DND-41 (cell line): ENCODE measurements at regions not wholly inside any gene's neighbourhood (a gene's known extent, or its start where the extent isn't known, plus 50 kb on each side); places are given as distances from the start of the nearest gene placed in this dataset.
A peak's percentile ranks its signal among the peaks of the same experiment; 100 is the strongest.
"Not testable (repeated sequence)": the region's sequence is repeated elsewhere in the genome, so short reads cannot be mapped to it uniquely, and the experiment has no call there.

ENCODE experiments used
- ATAC-seq: fragments of 200-7000 bp; cut with Tn5 transposase; 3 replicates; pipeline ENCODE4 v1.9.1; 2021; ENCODE audit warnings: low read depth; ENCODE audit not compliant: insufficient read depth
- DNase-seq: peaks from one replicate; pipeline ENCODE4 v3.0.0-alpha.2; 2020
- H2AFZ ChIP-seq: 2 replicates; pipeline ENCODE4 v1.6.0; 2012; ENCODE audit warnings: low read depth, low read length
- H3K27ac ChIP-seq: 2 replicates; pipeline ENCODE4 v1.5.1; 2012; ENCODE audit warnings: low read length, inconsistent platforms
- H3K27me3 ChIP-seq: fragments of 200-600 bp; sonication (generic); 2 replicates; pipeline ENCODE4 v1.6.0; 2012; ENCODE audit warnings: low read length, mild to moderate bottlenecking, inconsistent platforms; ENCODE audit not compliant: insufficient read depth, poor library complexity
- H3K36me3 ChIP-seq: 2 replicates; pipeline ENCODE4 v1.5.1; 2012; ENCODE audit warnings: low read length, inconsistent platforms; ENCODE audit not compliant: insufficient read depth
- H3K4me1 ChIP-seq: 2 replicates; pipeline ENCODE4 v1.5.1; 2012; ENCODE audit warnings: mild to moderate bottlenecking, low read length; ENCODE audit not compliant: insufficient read depth
- H3K4me2 ChIP-seq: 2 replicates; pipeline ENCODE4 v1.6.0; 2012; ENCODE audit warnings: mild to moderate bottlenecking, moderate library complexity, low read length, inconsistent platforms; ENCODE audit not compliant: insufficient read depth
- H3K4me3 ChIP-seq, 2 experiments: fragments of 200-600 bp in 1 of 2; shearing (Covaris generic) in 1 of 2; 2 replicates each; pipeline ENCODE4 v1.5.1; 2012 to 2016; ENCODE audit warnings: inconsistent platforms in 2 of 2, low read length in 2 of 2, mild to moderate bottlenecking in 2 of 2, low read depth in 1 of 2, moderate library complexity in 1 of 2
- H3K79me2 ChIP-seq: 2 replicates; pipeline ENCODE4 v1.6.0; 2012; ENCODE audit warnings: low read length, inconsistent platforms; ENCODE audit not compliant: insufficient read depth
- H3K9ac ChIP-seq: 2 replicates; pipeline ENCODE4 v1.6.0; 2012; ENCODE audit warnings: low read depth, mild to moderate bottlenecking, inconsistent platforms, low read length, moderate library complexity
- H3K9me3 ChIP-seq: 2 replicates; pipeline ENCODE4 v1.5.1; 2012; ENCODE audit warnings: low read length, moderate library complexity, mild to moderate bottlenecking, inconsistent platforms; ENCODE audit not compliant: insufficient read depth, severe bottlenecking
- H4K20me1 ChIP-seq: 2 replicates; pipeline ENCODE4 v1.6.0; 2012; ENCODE audit warnings: low read length; ENCODE audit not compliant: insufficient read depth
- CTCF ChIP-seq: IDR thresholded peaks from 2 replicates; pipeline ENCODE4 v1.5.1; 2012; ENCODE audit warnings: borderline replicate concordance, low read length, moderate library complexity, mild to moderate bottlenecking; ENCODE audit not compliant: poor library complexity, severe bottlenecking; ENCODE audit errors: extremely low read depth
- EZH2 ChIP-seq: IDR thresholded peaks from 3 replicates; pipeline ENCODE4 v1.6.1; 2012; ENCODE audit warnings: borderline replicate concordance, low read depth, mild to moderate bottlenecking, moderate library complexity, low read length, inconsistent platforms; ENCODE audit not compliant: severe bottlenecking

GRCh38 chr3:75272691-75273090 lies 391.4 kb upstream of the FRG2C start:
- no peak overlapping the region for H3K4me3 ChIP-seq
- no peaks in the 10 kb centered on the region for H3K9me3 ChIP-seq
- no peak overlapping the region for H3K9ac ChIP-seq
- H3K27ac ChIP-seq = no peak overlapping the region
- no peak for TF ChIP-seq CTCF
- no peak for TF ChIP-seq EZH2
- no peak overlapping the region for H2AFZ ChIP-seq
- H3K27me3 ChIP-seq = no peaks in the 10 kb centered on the region
- H3K4me2 ChIP-seq = no peak overlapping the region
- ATAC-seq (no peak), DNase-seq (no peak)
- H3K36me3 ChIP-seq = no peaks in the 10 kb centered on the region
- no peaks in the 10 kb centered on the region for H3K4me1 ChIP-seq
- no peaks in the 10 kb centered on the region for H3K79me2 ChIP-seq
- H4K20me1 ChIP-seq = no peaks in the 10 kb centered on the region

- not testable (repeated sequence) for H3K9me3 ChIP-seq, H3K27me3 ChIP-seq, H3K4me2 ChIP-seq, H4K20me1 ChIP-seq, H3K79me2 ChIP-seq, H2AFZ ChIP-seq, H3K9ac ChIP-seq, H3K4me1 ChIP-seq, ATAC-seq, H3K4me3 ChIP-seq, H3K36me3 ChIP-seq, DNase-seq, H3K27ac ChIP-seq
Observed at GRCh38 chr3:75285531-75286148, 378.5 kb upstream of the FRG2C start.

- not testable (repeated sequence) for H2AFZ ChIP-seq, H3K36me3 ChIP-seq, H3K79me2 ChIP-seq, H4K20me1 ChIP-seq, DNase-seq, H3K9me3 ChIP-seq, H3K4me1 ChIP-seq, H3K4me2 ChIP-seq, H3K27me3 ChIP-seq, ATAC-seq, H3K9ac ChIP-seq, H3K4me3 ChIP-seq, H3K27ac ChIP-seq
Observed at GRCh38 chr3:75288972-75289574, 375.1 kb upstream of the FRG2C start.

GRCh38 chr3:75294124-75294523 lies 370.0 kb upstream of the FRG2C start:
- no peak overlapping the region for H3K4me2 ChIP-seq
- DNase-seq = peak; percentile 5
- H2AFZ ChIP-seq = no peak overlapping the region

More at GRCh38 chr3:75294124-75294523, 370.0 kb upstream of the FRG2C start:
- H3K27ac ChIP-seq = no peak overlapping the region
- H3K79me2 ChIP-seq = no peaks in the 10 kb centered on the region
- TF ChIP-seq EZH2 = no peak
- peak; percentile 49 for TF ChIP-seq CTCF
- H3K36me3 ChIP-seq = no peaks in the 10 kb centered on the region
- no peaks in the 10 kb centered on the region for H4K20me1 ChIP-seq
- H3K9ac ChIP-seq = no peak overlapping the region
- H3K9me3 ChIP-seq = no peaks in the 10 kb centered on the region
- H3K4me3 ChIP-seq = no peak overlapping the region
- ATAC-seq = peak; percentile 58; the same call in 1 of the 3 replicates
- no peaks in the 10 kb centered on the region for H3K4me1 ChIP-seq
- H3K27me3 ChIP-seq = no peaks in the 10 kb centered on the region
